ENCODE measurements at regions not wholly inside any gene's neighbourhood (a gene's known extent, or its start where the extent isn't known, plus 50 kb on each side); places are given as distances from the start of the nearest gene placed in this dataset.

GRCh38 chr2:22882011-22882410 is 503.0 kb upstream of the KLHL29 start:
- no peak for DNase-seq

GRCh38 chr2:22882643-22883042 is 502.3 kb upstream of the KLHL29 start:
- DNase-seq: no peak

- DNase-seq: no peak
Measured at GRCh38 chr2:22883054-22883453, 501.9 kb upstream of the KLHL29 start.

- no peak for DNase-seq
Measured at GRCh38 chr2:22885245-22885644, 499.7 kb upstream of the KLHL29 start.

- no peak for DNase-seq
Measured at GRCh38 chr2:22887426-22887825, 497.6 kb upstream of the KLHL29 start.

GRCh38 chr2:22887845-22888244 is 497.1 kb upstream of the KLHL29 start:
- no peak for DNase-seq

- no peak for DNase-seq
Measured at GRCh38 chr2:22890132-22890531, 494.8 kb upstream of the KLHL29 start.

- no peak for DNase-seq
Measured at GRCh38 chr2:22893761-22894517, 491.0 kb upstream of the KLHL29 start.

GRCh38 chr2:22894761-22895160 is 490.2 kb upstream of the KLHL29 start:
- no peak for DNase-seq

- no peak for DNase-seq
Measured at GRCh38 chr2:22897428-22897827, 487.6 kb upstream of the KLHL29 start.

- DNase-seq: no peak
Measured at GRCh38 chr2:22900674-22901073, 484.3 kb upstream of the KLHL29 start.

GRCh38 chr2:22901471-22902179 is 483.4 kb upstream of the KLHL29 start:
- DNase-seq: no peak

GRCh38 chr2:22902180-22902550 is 482.8 kb upstream of the KLHL29 start:
- DNase-seq: no peak

GRCh38 chr2:22902662-22903165 is 482.3 kb upstream of the KLHL29 start:
- no peak for DNase-seq

GRCh38 chr2:22903616-22904015 is 481.4 kb upstream of the KLHL29 start:
- DNase-seq: no peak

- no peak for DNase-seq
Measured at GRCh38 chr2:22904126-22904684, 480.8 kb upstream of the KLHL29 start.

- no peak for DNase-seq
Measured at GRCh38 chr2:22907330-22907729, 477.6 kb upstream of the KLHL29 start.

GRCh38 chr2:22912398-22912797 is 472.6 kb upstream of the KLHL29 start:
- DNase-seq: no peak

GRCh38 chr2:22929998-22930397 is 455.0 kb upstream of the KLHL29 start:
- no peak for DNase-seq

- DNase-seq: no peak
Measured at GRCh38 chr2:22930781-22931180, 454.2 kb upstream of the KLHL29 start.

GRCh38 chr2:22932288-22932687 is 452.7 kb upstream of the KLHL29 start:
- DNase-seq: no peak

- no peak for DNase-seq
Measured at GRCh38 chr2:22934747-22935146, 450.2 kb upstream of the KLHL29 start.

GRCh38 chr2:22942441-22942840 is 442.5 kb upstream of the KLHL29 start:
- DNase-seq: no peak

GRCh38 chr2:22944143-22944542 is 440.8 kb upstream of the KLHL29 start:
- DNase-seq: no peak

Measured in effector CD4-positive, alpha-beta T cell (primary cell).